K562 (cell line): ENCODE measurements at regions not wholly inside any gene's neighbourhood (a gene's known extent, or its start where the extent isn't known, plus 50 kb on each side); places are given as distances from the start of the nearest gene placed in this dataset.

Experiments used
- CBX5 ChIP-seq: IDR thresholded peaks from 2 replicates; pipeline ENCODE4 v1.6.1; 2014; ENCODE audit warnings: low read depth, borderline replicate concordance
- CHD4 ChIP-seq: fragments of 200-600 bp; sonication (generic); IDR thresholded peaks from 3 replicates; pipeline ENCODE4 v1.6.1; 2012; ENCODE audit warnings: low read depth, mild to moderate bottlenecking, mixed read lengths, low read length, inconsistent platforms; ENCODE audit not compliant: insufficient read depth, insufficient replicate concordance, poor library complexity, severe bottlenecking
- CREB1 ChIP-seq, 2 experiments: sonication (generic) in 1 of 2; formaldehyde crosslinking in 1 of 2; IDR thresholded peaks; 2 replicates each; pipeline versions ENCODE4 v1.6.1 to v1.8.0; 2012 to 2022; ENCODE audit warnings: inconsistent platforms in 1 of 2, mild to moderate bottlenecking in 1 of 2, missing genetic modification reagents in 1 of 2, moderate library complexity in 1 of 2
- EGR1 ChIP-seq: fragments of 450-650 bp; conservative IDR thresholded peaks from 2 replicates; pipeline ENCODE4 v1.6.1; 2017; ENCODE audit warnings: mild to moderate bottlenecking
- EZH2 ChIP-seq: IDR thresholded peaks from 2 replicates; pipeline ENCODE4 v1.6.1; 2012; ENCODE audit warnings: low read depth, mild to moderate bottlenecking, inconsistent platforms, low read length, borderline replicate concordance
- PHTF2 ChIP-seq: fragments of 250-450 bp; sonication (Bioruptor Pico); IDR thresholded peaks from 2 replicates; pipeline ENCODE4 v1.5.0; 2021; ENCODE audit warnings: mild to moderate bottlenecking
- POLR2A ChIP-seq: fragments of 450-650 bp; conservative IDR thresholded peaks from 2 replicates; pipeline ENCODE4 v1.6.1; 2016
- POLR3G ChIP-seq: IDR thresholded peaks from 2 replicates; pipeline ENCODE4 v1.6.1; 2011; ENCODE audit not compliant: insufficient read length, insufficient replicate concordance; ENCODE audit errors: extremely low read depth
- PRDM10 ChIP-seq: fragments of 450-650 bp; IDR thresholded peaks from 2 replicates; pipeline ENCODE4 v1.6.1; 2018; ENCODE audit not compliant: partially characterized antibody
- RB1 ChIP-seq: fragments of 450-650 bp; IDR thresholded peaks from 2 replicates; pipeline ENCODE4 v1.6.1; 2017; ENCODE audit warnings: low read depth, mild to moderate bottlenecking
- RFX1 ChIP-seq: fragments of 450-650 bp; IDR thresholded peaks from 2 replicates; pipeline ENCODE4 v1.6.1; 2016; ENCODE audit warnings: mild to moderate bottlenecking, moderate library complexity
- SIN3A ChIP-seq, 2 experiments: fragments of 150-350 bp in 1 of 2; IDR thresholded peaks; 2 replicates each; pipeline ENCODE4 v1.6.1; 2011 to 2016; ENCODE audit warnings: borderline replicate concordance in 2 of 2, low read depth in 2 of 2, low read length in 2 of 2, mild to moderate bottlenecking in 2 of 2, moderate library complexity in 2 of 2; ENCODE audit not compliant: control insufficient read depth in 1 of 2
- TF ChIP-seq, protein P1 (sequence below): sonication (generic); formaldehyde crosslinking; IDR thresholded peaks from 2 replicates; pipeline ENCODE4 v1.8.1; 2022; ENCODE audit warnings: missing genetic modification reagents
- TF ChIP-seq, protein P2 (sequence below), 3 experiments: IDR thresholded peaks in 2 of 3; conservative IDR thresholded peaks in 1 of 3; 2 replicates each; pipeline ENCODE4 v1.5.1; 2011 to 2012; ENCODE audit warnings: low read length in 3 of 3, mild to moderate bottlenecking in 3 of 3, control low read depth in 2 of 3, improper control_type of control experiment in 1 of 3, inconsistent platforms in 1 of 3, low read depth in 1 of 3, mixed read lengths in 1 of 3, moderate library complexity in 1 of 3; ENCODE audit not compliant: insufficient read depth in 2 of 3

DNA sequence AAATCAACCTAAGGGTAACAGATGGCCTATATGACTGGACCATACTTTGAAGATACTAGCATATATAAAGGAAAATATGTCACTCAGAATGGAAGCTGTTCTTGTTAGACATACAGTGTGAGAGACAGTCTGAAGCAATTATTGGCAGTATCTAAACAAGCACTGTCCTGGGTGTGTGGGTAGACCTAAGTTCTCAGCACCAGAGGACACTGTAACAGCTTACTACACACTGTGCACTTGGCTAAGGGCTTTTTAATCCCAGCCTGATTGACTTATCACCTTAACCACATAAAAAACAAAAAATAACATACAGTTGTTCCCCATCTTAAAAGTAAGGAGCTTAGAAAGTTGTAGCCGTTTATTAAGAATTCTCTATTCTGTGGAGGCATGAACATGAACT is 1066.1 kb upstream of the FANCL start:
- TF ChIP-seq CBX5 (no peak), PHTF2 (CRISPR knock-in tag) (no peak), SIN3A (IDR thresholded peaks at IDR 0.05; ENCODE audit: borderline replicate concordance in 2 of 2, control insufficient read depth in 1 of 2, low read depth in 2 of 2, low read length in 2 of 2) (no peak), EZH2 (no peak), PRDM10 (no peak), POLR2A (no peak), CREB1 (IDR thresholded peaks at IDR 0.05) (no peak), CREB1 (CRISPR knock-in tag; IDR thresholded peaks at IDR 0.05) (no peak), EGR1 (no peak), RFX1 (no peak), POLR3G (no peak), CHD4 (no peak), RB1 (no peak)
- TF ChIP-seq, protein P1, sequence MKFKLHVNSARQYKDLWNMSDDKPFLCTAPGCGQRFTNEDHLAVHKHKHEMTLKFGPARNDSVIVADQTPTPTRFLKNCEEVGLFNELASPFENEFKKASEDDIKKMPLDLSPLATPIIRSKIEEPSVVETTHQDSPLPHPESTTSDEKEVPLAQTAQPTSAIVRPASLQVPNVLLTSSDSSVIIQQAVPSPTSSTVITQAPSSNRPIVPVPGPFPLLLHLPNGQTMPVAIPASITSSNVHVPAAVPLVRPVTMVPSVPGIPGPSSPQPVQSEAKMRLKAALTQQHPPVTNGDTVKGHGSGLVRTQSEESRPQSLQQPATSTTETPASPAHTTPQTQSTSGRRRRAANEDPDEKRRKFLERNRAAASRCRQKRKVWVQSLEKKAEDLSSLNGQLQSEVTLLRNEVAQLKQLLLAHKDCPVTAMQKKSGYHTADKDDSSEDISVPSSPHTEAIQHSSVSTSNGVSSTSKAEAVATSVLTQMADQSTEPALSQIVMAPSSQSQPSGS: no peak
- TF ChIP-seq, protein P2, sequence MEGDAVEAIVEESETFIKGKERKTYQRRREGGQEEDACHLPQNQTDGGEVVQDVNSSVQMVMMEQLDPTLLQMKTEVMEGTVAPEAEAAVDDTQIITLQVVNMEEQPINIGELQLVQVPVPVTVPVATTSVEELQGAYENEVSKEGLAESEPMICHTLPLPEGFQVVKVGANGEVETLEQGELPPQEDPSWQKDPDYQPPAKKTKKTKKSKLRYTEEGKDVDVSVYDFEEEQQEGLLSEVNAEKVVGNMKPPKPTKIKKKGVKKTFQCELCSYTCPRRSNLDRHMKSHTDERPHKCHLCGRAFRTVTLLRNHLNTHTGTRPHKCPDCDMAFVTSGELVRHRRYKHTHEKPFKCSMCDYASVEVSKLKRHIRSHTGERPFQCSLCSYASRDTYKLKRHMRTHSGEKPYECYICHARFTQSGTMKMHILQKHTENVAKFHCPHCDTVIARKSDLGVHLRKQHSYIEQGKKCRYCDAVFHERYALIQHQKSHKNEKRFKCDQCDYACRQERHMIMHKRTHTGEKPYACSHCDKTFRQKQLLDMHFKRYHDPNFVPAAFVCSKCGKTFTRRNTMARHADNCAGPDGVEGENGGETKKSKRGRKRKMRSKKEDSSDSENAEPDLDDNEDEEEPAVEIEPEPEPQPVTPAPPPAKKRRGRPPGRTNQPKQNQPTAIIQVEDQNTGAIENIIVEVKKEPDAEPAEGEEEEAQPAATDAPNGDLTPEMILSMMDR (IDR thresholded peaks at IDR 0.05 in 2 of 3, conservative IDR thresholded peaks at IDR 0.05 in 1 of 3; ENCODE audit: insufficient read depth in 2 of 3, low read depth in 1 of 3, low read length in 3 of 3): no peak
